HG03460 (cell line): ENCODE measurements at regions not wholly inside any gene's neighbourhood (a gene's known extent, or its start where the extent isn't known, plus 50 kb on each side); places are given as distances from the start of the nearest gene placed in this dataset.
"Not testable (repeated sequence)": the region's sequence is repeated elsewhere in the genome, so short reads cannot be mapped to it uniquely, and the experiment has no call there.

Source experiments
- ATAC-seq: cut with Tn5 transposase; IDR thresholded peaks from one replicate; pipeline ENCODE4 v1.9.1; 2021; ENCODE audit not compliant: unreplicated experiment

DNA sequence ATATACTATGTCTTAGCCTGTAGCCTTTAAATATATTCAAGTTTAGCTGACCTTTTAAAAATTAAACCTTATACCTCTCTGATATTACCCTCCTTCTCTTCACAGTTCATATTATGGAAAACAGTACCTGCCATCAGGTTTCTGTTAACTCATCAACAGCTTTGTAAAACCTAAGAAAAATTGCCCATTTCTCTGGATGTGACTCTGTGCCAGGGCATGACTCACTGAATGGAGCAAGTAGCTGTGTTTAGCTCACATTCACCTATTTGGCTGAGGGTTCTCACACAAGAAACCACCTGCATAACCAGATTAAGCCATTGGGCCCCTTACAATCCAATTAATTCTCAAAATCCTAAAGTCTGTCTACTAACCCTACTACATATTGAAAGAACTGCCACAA is 678.8 kb upstream of the MARCKS start:
- no peak for ATAC-seq

DNA sequence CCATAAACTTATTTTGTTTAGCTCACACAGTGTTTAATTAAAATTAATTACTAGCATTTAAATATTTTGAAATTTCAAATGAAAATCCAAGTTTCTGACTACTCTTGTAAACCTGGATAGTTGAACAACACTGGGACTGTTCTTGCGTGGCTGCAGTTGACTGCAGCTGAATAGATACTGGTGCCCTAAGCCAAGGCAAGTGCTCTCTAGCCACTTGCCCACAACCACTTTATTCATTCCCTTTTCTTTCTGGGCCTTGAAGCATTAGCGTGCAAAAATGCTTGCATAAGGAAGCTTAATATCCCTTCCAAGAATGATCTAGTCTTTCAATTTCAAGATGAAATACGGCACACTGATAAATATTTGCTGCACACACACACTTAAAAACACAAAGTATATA is 676.0 kb upstream of the MARCKS start:
- ATAC-seq: no peak

DNA sequence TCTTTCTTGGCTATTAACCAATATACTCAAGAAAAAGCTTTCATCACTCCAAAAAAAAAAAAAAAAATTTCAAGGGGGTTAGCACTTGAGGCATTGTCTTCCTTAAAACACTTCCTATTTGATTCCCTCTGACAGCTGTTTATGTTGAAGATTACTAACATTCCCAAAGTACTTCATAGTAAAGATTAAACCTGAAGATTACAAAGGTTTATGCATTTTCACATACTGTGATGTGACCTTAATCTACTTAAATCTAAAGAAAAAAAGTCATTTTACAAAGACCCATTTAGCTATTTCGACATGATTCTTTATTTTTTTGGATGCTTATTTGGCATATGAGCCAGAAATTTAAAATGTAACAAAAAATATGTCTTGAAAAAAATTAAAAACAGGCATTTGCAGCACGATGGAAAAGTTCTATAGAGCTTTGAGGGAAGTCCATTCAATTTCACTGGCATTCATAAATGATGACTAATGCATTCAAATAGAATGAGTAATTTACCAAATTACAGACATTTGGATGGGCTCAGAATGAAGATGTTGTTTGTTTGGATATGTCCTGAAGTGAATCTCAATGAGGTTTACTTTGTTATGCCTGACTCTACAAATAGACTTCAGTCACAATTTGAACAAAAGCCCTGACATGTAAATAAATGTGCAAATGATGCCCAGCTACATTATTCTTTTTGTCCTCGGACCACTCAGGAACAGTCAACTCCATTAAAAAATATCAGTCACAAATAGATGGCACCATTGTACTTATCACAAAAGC is 674.6 kb upstream of the MARCKS start:
- no peak for ATAC-seq

DNA sequence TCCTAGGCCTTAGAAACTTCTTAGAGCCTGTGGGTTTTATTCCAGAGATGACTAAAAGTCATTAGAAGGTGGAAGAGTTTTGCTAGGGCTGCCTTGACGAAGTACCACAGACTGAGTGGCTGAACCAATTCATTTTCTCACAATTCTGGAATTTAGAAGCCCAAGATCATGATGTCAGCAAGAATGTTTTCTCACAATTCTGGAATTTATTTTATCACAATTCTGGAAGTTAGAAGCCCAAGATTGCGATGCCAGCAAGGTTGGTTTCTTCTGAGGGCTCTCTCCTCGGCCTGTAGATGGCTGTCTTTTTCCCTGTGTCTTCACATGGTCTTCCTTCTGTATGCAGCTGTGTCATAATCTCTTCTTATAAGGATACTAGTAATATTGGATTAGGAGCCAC is 672.9 kb upstream of the MARCKS start:
- no peak for ATAC-seq

DNA sequence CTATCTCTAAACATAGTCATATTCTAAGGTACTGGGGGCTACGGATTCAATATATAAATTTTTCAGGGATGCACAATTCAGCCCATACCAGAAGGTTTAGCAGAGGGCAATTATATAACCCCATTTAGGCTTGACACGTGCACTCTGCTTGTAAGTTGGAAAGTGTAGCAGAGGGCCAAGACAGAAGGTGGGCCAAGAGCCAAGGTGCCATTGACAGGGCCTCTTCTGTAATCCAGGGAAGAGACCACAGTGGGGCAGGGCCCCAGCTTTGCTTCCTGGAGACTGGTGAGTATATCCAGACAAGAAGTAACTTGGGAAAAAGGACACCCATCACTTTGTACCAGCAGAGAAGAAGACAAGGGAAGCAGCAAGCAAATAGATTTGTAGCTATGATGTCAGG is 672.4 kb upstream of the MARCKS start:
- ATAC-seq: no peak

DNA sequence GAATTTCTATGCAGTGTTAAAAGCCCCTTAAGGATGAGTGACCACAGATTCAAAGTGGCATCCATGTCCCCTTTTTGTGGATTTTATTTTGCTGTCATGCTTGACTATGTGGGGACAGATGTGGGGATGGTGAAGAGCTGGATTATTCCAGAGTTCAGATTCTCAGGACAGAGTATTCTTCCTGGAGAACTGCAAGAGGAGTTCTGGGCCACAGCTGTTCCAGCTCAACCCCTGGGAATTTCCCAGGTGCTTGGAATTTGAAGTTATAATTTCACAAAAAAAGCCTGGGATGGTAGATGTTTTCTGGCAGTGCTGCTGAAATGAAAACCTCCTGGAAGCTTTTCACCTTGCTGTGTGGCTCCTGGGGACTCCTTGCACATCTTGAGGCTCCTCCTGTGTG is 671.8 kb upstream of the MARCKS start:
- no peak for ATAC-seq

DNA sequence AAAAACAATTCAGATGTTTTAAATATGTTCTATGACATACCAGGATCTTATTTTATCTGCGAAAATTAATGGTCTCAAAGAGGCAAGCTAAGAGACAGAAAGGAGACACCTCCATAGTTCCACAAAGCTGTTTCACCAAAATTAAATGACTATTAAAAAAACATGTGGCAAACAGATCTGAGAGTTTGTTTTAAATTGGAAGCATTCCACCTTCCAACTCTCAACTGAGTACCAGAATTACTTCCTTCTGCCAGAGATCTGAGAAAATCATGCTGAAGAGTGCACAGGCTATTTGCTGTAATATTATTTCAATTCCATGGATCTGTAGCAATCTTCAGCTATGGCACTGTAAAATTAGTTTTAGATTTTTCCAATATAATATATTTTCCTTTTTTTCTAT is 669.5 kb upstream of the MARCKS start:
- ATAC-seq: no peak

DNA sequence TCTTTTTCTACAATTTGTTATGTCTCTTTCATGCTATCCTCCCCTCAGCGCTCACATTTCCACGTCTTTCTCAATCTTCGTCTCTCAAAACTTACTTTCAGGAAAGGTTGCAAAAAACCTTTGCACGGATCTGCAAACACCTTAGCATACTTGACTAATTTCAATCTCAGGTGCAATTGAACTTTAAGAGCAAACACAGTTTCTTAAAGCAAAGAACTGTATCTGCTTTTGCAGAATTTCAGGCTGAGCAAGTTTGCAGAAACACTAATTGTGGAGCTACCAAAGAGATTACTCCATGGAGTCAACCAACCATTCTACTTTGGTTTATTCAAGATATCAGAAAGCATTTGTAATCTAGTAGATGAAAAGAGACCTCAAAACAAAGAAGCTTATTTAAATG is 668.2 kb upstream of the MARCKS start:
- no peak for ATAC-seq

DNA sequence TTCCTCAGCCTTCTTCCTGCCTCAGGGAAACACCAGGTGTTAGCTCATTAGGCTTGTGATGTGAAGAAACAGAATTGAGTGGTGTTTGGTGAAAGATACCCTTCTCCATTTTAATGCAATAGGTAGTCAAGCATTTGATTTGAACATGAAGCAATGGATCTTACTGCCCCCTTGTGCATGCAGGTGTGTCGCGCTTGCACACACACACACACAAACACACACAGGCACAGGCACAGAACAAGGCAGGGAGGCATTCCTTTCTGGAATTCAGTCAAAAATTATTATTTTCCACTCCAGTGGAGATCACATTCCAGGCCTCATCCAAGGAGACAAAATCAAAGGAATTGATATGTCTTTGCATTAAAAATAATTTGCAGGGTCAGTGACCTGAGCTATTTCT is 667.0 kb upstream of the MARCKS start:
- ATAC-seq: no peak

DNA sequence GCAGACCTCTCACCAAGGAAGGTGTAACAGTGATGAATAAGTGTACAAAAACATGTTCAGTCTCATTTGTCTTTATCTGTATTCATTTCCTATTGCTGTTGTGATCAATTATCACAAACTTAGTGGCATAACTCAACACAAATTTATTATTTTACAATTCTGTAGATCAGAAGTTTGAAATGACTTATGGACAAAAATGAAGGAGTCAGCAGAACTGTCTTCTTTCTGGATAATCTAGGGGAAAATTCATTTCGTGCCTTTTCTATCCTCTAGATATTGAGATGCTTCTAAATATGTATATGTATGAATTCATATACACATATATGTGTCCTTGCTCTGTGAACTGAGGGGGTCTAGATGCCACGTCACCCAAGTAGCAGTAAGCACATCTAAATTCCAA is 663.1 kb upstream of the MARCKS start:
- no peak for ATAC-seq

DNA sequence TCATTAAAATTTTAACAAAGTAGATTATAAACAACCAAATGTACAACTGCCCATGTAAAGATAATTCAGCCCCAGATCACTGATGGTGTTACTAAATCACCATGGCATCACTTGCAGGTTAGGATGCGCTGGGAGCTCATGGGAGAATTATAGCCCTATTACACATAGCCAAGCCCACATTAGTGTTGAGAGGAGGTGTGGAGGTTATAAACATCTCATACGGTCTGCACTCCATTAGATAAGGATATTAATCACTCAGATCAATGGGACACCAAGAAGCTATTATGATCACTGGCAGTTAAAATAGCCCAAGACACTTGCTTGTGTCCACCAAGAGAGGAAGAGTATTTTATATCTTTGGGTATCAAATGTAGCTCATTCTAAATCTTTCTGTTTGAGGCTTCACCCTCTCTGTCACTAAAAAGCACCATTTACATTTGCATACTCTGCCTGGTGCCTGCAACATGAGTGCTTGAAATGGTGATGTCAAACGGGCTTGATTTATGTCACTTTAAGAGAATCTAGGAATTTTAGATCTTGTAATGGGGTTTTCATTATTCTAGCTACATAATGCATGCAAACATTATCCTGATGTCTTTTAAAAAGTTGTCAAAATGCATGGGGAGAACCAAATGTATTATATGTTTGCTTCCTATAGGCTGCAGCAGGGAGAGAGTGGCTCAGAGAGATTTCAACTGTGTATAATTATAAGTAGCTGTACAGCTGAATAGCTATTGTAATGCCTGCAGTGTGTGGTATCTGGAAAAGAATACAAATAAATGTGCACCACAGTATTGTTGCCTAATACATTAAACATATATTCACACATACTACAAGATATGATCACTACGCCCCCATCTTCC is 654.1 kb upstream of the MARCKS start:
- ATAC-seq: no peak

DNA sequence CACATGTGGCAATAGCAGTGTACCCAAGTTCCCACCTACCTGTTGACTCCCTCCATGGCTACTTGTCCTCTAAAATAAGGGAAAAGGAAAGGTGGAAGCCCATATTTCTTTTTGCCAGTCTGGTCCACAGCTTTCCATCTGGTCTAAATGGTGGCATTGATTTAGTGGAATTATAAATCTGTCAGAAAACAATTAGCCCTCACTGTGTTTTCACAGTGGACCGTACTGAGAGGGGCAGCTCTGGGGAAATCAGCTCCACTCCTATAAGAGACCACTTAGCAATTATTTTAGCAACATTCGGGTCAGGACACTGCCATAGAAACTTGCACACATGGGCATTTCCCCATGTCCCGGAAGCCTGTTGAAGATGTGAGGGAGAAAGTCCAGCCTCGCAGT is 653.4 kb upstream of the MARCKS start:
- ATAC-seq: no peak

DNA sequence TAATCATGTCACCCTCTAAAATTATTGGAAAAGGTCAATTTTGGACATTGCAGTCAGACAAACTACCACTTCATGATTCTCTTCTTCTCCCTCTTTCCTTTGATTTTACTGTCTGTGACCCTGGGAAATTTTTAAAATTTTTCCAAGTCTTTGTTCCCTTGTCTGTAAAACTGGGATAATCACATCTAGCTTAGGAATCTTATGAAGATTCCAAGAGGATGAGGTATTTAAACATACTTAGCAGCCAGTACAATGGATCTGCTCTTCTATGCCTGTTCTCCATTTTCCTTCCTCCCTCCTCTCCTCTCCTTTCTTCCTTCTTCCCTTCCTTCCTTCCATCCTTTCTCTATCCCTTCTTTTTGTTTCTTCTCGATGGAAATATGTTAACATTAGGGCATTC is 651.6 kb upstream of the MARCKS start:
- no peak for ATAC-seq

DNA sequence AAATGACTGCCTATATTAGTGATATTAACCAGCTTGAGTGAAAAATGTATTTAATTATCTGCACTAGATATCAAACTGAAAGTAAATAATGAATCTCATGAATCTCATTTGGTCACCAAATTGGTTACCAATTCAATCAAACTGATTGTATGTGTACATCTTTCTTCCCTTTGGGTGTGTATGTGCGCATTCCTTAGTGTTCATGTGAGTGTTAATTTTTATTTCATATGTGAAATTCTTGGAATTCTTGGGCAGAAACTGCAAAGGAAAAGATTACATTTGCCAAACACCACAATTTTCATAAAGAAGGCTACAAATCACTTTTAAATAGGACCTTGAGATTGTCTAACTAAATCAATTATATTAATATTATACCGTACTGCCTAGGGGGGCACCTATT is 648.4 kb upstream of the MARCKS start:
- no peak for ATAC-seq

DNA sequence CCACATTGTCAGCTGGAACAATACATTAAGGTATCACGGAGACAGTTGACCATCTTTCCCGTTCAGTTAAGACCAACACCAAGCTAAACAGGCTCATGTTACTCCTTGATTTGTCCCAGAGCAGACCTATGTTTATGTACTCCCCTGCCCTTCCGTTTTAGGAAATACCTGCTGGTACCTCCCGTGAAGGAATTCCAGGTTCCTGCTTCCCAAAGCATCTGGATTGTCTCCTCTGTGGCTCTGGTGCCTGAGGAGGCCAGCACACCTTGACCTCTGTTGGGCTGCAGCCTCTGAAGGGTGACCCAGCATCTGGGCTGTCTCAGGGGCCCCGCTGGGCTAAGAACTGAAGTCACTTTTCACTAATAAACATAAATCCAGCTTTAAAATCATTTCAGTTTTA is 647.8 kb upstream of the MARCKS start:
- ATAC-seq: no peak

DNA sequence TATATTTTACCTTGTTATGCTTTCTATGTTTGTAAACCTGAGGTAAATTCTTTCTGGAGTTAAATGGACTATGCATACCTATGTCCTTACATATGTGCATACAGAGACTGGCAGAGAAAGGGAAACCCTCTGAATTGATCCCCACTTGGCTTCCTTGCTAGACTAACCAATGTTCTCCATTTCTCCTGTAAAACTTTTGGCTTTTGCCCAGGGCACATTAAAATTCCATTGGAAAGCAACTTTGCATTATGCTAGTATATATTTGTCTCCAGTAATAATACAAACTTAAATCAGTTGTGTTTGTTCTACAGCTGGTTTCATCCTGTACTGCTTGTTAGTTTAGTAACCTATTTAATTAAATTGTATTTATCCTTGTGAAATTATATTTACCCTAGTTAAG is 646.0 kb upstream of the MARCKS start:
- ATAC-seq: no peak

DNA sequence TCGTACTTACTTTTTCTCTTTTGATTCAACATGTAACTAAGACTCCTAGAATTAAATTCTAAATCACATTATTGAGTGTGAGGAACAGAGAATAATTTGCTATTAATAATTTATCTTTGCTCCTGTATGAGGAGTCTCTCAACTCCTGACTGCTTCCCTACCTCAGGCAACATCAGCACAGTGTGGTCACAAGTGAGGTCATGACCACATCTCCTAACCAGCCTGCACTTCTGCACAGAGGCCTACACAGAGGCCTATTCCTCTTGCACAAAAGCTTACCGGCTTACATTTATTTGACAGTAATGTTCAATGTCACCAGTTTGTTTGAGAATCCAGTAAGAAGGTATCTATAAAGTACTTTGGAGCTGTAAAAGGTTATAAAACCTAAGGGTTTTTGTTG is 637.4 kb upstream of the MARCKS start:
- ATAC-seq: no peak

DNA sequence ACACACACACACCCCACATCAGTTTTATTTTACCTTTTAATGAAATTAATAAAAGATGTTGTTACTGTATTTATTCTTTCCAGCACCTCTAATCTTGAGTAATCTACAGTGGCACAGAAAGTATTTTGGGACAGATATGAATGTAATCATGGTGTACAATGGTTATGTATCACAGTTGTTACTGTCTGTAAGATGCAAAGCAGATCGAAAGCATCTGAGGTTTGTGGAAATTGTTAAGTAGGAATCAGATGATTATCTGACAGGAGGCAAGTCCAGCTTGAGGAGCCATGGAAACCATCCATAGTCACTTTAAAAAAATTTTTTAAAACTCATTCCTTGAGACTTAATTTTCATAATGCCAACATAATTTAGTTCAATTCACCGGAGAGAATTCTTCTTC is 636.3 kb upstream of the MARCKS start:
- ATAC-seq: no peak

DNA sequence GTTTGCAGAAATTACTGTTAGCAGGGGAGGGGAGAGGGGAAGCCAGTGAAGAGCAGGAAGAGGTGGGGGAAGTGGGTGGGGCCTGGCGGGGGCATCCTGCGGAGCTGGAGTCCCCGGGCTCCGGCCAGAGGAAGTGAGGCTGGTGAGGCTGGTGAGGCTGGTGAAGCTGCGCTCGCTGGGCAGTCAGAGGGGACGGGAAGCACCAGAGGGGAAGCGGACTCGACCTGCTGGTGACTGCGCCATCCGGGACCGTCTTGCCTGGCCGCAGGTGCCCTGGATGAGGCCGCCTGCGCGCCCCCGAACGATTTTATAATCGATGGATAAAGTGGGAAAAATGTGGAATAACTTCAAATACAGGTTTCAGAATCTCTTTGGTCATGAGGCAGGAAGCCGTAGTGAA is 635.3 kb upstream of the MARCKS start:
- no peak for ATAC-seq

DNA sequence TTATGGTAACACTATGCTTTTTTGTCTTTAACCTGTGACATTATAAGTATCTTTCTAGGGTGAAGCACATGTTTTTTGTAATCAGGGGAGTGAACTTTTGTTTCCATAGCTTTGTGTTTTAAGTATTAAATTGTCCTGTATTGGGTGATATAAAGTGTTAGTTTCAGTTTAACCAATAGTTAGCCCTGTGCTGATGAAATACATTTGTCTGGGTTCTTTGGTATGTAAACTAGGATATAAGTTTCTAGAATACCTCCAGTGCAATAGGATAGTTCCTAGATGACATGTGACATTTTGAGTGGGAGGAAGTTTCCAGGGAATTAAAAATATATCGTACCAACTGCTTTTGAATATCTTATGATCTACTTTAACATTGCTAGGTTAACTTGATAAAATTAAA is 611.0 kb upstream of the MARCKS start:
- ATAC-seq: no peak

DNA sequence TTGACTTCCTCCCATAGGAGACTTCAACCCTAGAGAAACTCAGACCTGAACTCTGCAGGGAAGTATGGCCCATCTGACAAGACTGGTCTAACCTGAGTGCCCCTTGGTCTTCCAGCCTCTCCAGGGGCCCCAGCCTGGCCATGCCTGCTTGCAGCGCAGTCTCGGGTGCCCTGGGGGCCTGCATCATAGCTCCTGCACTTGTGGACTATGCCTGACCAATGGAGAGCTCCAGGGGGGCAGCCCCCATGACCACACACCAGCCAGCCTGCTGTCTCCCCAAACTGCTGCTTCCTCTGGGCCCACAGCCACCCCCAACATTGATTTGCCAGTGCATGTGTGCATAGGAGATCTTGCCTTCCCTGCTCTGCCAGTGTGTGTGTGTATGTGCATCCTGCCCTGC is 608.6 kb upstream of the MARCKS start:
- no peak for ATAC-seq

DNA sequence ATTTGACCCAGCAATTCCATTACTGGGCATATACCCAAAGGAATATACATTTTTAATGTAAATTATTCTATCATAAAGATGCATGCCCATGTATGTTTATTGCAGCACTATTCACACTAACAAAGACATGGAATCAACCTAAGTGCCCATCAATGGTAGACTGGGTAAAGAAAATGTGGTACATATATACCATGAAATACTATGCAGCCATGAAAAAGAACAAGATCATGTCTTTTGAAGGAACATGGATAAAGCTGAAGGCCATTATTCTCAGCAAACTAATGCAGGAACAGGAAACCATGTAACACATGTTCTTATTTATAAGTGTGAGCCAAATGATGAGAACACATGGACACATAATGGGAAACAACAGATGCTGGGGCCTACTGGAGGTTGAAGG is 603.0 kb upstream of the MARCKS start:
- not testable (repeated sequence) for ATAC-seq

DNA sequence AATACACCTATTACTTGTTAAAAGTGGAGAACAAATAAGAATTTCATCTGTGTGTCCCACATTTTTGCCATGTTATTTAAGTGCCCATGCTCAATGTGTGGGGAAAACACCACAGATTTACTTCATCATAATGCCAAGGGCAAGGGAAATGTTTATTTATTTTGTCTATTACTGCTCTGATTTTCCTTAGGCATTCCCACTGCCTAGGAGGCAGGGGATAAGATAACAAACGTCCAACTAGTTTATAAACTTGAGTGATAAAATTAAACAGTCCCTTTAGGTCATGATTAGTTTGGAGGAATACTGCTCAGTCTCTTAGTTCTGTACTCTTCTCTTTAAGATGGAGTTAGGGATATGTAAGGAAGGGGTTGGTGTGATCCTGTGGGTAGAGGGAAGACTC is 598.4 kb upstream of the MARCKS start:
- no peak for ATAC-seq
